Endometrium (tissue), 2 donors: ENCODE measurements at regions not wholly inside any gene's neighbourhood (a gene's known extent, or its start where the extent isn't known, plus 50 kb on each side); places are given as distances from the start of the nearest gene placed in this dataset.

Experiments used
- FAIRE-seq: peaks from 2 replicates; lab custom pipeline; 2012; peaks lifted over from hg19 to GRCh38; lab: Jason Lieb, UNC
- donor health status: control.
- donor health status: control.

- FAIRE-seq, result no peak
These were observed 52.6 kb upstream of the CLINT1 start for GRCh38 chr5:157911568-157911967.
